K562 (cell line): ENCODE measurements at regions not wholly inside any gene's neighbourhood (a gene's known extent, or its start where the extent isn't known, plus 50 kb on each side); places are given as distances from the start of the nearest gene placed in this dataset.

Experiments
- ATAC-seq: fragments of 200-7000 bp; cut with Tn5 transposase; 3 replicates; pipeline ENCODE4 v1.9.1; 2020; ENCODE audit warnings: moderate library complexity
- BruUV-seq: library from RNA; stranded (reverse); fragments of 400-500 nt; replicated peaks from 2 replicates; lab custom pipeline; 2021; lab: Mats Ljungman, UMichigan
- CTCF ChIA-PET: fragments of 300-600 bp; formaldehyde crosslinking; extraction: SDS; loops from one replicate; lab custom pipeline; 2021; ENCODE audit warnings: low intra/inter-chr PET ratio; lab: Yijun Ruan, JAX
- POLR2A ChIA-PET: fragments of 300-600, 350-650 bp; sonication (Branson Sonifier 250); formaldehyde crosslinking; extraction: SDS; loops from one replicate; lab custom pipeline; 2021; ENCODE audit warnings: antibody characterized with exemption, inconsistent platforms; lab: Yijun Ruan, JAX
- DNase-seq, 4 experiments: peaks; one replicate each; pipeline versions ENCODE4 v3.0.0 to v3.0.0-alpha.2; 2011 to 2018; ENCODE audit warnings: low spot score in 3 of 4, mixed read lengths in 3 of 4; ENCODE audit errors: extremely low read depth in 1 of 4
- FAIRE-seq: peaks from 2 replicates; lab custom pipeline; 2011; peaks lifted over from hg19 to GRCh38; lab: Jason Lieb, UNC
- H2AFZ ChIP-seq: 2 replicates; pipeline ENCODE4 v1.6.0; 2011; ENCODE audit warnings: low read depth, low read length, control low read depth, inconsistent platforms
- H3K27ac ChIP-seq: fragments of 200-600 bp; 3 replicates; pipeline ENCODE4 v1.8.0; 2011; ENCODE audit warnings: low read depth, mild to moderate bottlenecking, control low read depth, inconsistent platforms, low read length, moderate library complexity, mixed read lengths; ENCODE audit errors: extremely low read depth
- H3K27me3 ChIP-seq, 2 experiments: fragments of 300-600 bp in 1 of 2; 2 replicates in 1 of 2; 3 replicates in 1 of 2; pipeline versions ENCODE4 v1.6.0 to v1.8.0; 2011; ENCODE audit warnings: inconsistent platforms in 2 of 2, low read length in 2 of 2, mild to moderate bottlenecking in 1 of 2, mixed read lengths in 1 of 2, moderate library complexity in 1 of 2; ENCODE audit not compliant: control insufficient read depth in 2 of 2, insufficient read depth in 2 of 2
- H3K36me3 ChIP-seq: fragments of 300-600 bp; 3 replicates; pipeline ENCODE4 v1.8.0; 2011; ENCODE audit warnings: mild to moderate bottlenecking, low read length, inconsistent platforms; ENCODE audit not compliant: control insufficient read depth, insufficient read depth
- H3K4me1 ChIP-seq, 2 experiments: fragments of 200-600 bp in 1 of 2; replicated peaks in 1 of 2; 2 replicates in 1 of 2; 3 replicates in 1 of 2; pipeline versions ENCODE4 v1.5.1 to v1.8.0; 2011; ENCODE audit warnings: inconsistent platforms in 2 of 2, low read length in 2 of 2, mild to moderate bottlenecking in 1 of 2, mixed read lengths in 1 of 2, moderate library complexity in 1 of 2; ENCODE audit not compliant: control insufficient read depth in 2 of 2, insufficient read depth in 2 of 2
- H3K4me2 ChIP-seq: 2 replicates; pipeline ENCODE4 v1.6.1; 2011; ENCODE audit warnings: low read length, control low read depth, inconsistent platforms, mixed read lengths; ENCODE audit not compliant: insufficient read depth
- H3K4me3 ChIP-seq: fragments of 200-600 bp; sonication (generic), shearing (Covaris generic); 2 replicates; pipeline ENCODE4 v1.5.1; 2016; ENCODE audit warnings: control low read depth, inconsistent platforms
- H3K79me2 ChIP-seq: fragments of 200-600 bp; 3 replicates; pipeline ENCODE4 v1.8.0; 2011; ENCODE audit warnings: low read length, inconsistent platforms; ENCODE audit not compliant: control insufficient read depth, insufficient read depth
- H3K9ac ChIP-seq, 2 experiments: 2 replicates each; pipeline versions ENCODE4 v1.6.0 to v1.6.1; 2011; ENCODE audit warnings: low read depth in 2 of 2, low read length in 2 of 2, control low read depth in 1 of 2, inconsistent platforms in 1 of 2, mild to moderate bottlenecking in 1 of 2, mixed read lengths in 1 of 2; ENCODE audit not compliant: insufficient read depth in 1 of 2
- H3K9me1 ChIP-seq: one replicate; pipeline ENCODE4 v1.6.0; 2011; ENCODE audit warnings: inconsistent platforms, mild to moderate bottlenecking, low read length, moderate library complexity; ENCODE audit not compliant: control insufficient read depth, insufficient read depth
- H3K9me3 ChIP-seq: replicated peaks from 2 replicates; pipeline ENCODE4 v1.5.1; 2011; ENCODE audit warnings: low read depth, low read length, inconsistent platforms; ENCODE audit not compliant: control insufficient read depth, insufficient read depth
- H4K20me1 ChIP-seq: replicated peaks from 2 replicates; pipeline ENCODE4 v1.6.1; 2011; ENCODE audit warnings: low read length, inconsistent platforms, mixed read lengths; ENCODE audit not compliant: control insufficient read depth, insufficient read depth
- ARID4B ChIP-seq: sonication (generic); formaldehyde crosslinking; IDR thresholded peaks from 2 replicates; pipeline ENCODE4 v1.8.0; 2022; ENCODE audit warnings: mild to moderate bottlenecking, missing genetic modification reagents
- ETS2 ChIP-seq: IDR thresholded peaks from 2 replicates; pipeline ENCODE4 v1.6.1; 2016; ENCODE audit warnings: borderline replicate concordance, missing genetic modification characterization, mild to moderate bottlenecking, moderate library complexity, missing compliant biosample characterization; ENCODE audit not compliant: poor library complexity, severe bottlenecking
- MYBL2 ChIP-seq, 2 experiments: fragments of 450-650 bp in 1 of 2; sonication (generic) in 1 of 2; formaldehyde crosslinking in 1 of 2; IDR thresholded peaks; 2 replicates each; pipeline versions ENCODE4 v1.6.1 to v1.8.1; 2017 to 2022; ENCODE audit warnings: borderline replicate concordance in 1 of 2, inconsistent platforms in 1 of 2, low read depth in 1 of 2, mild to moderate bottlenecking in 1 of 2, missing genetic modification reagents in 1 of 2, moderate library complexity in 1 of 2
- TSC22D4 ChIP-seq: fragments of 450-650 bp; IDR thresholded peaks from 2 replicates; pipeline ENCODE4 v1.6.1; 2016; ENCODE audit warnings: missing genetic modification characterization, missing biosample characterization, control low read depth
- ZNF668 ChIP-seq: fragments of 250-450 bp; sonication (Bioruptor Pico); IDR thresholded peaks from 2 replicates; pipeline ENCODE4 v1.8.0; 2022; ENCODE audit warnings: mild to moderate bottlenecking, inconsistent platforms
- ZNF830 ChIP-seq: fragments of 250-450 bp; sonication (Bioruptor Pico); IDR thresholded peaks from 2 replicates; pipeline ENCODE4 v1.5.0; 2021; ENCODE audit warnings: mild to moderate bottlenecking
- whole genome bisulfite sequencing: fragments of 100-300 bp; shearing (Covaris generic); methylation state at CpG from one replicate; pipeline ENCODE4 v1.1.6; 2016; ENCODE audit warnings: low coverage, mixed read lengths; ENCODE audit not compliant: insufficient coverage; ENCODE audit errors: missing lambda C conversion rate; 5-methylcytosine and 5-hydroxymethylcytosine counted together
- in situ Hi-C: fragments of 300-500 bp; cut with MboI; formaldehyde crosslinking; loops from 4 replicates; pipeline ENCODE4 v1.15.0; 2018; ENCODE audit warnings: inconsistent platforms, mixed read lengths
- intact Hi-C: fragments of 100-400 bp; cut with micrococcal nuclease; formaldehyde crosslinking; loops from 2 replicates; pipeline ENCODE4 v1.14.2; 2022

DNA sequence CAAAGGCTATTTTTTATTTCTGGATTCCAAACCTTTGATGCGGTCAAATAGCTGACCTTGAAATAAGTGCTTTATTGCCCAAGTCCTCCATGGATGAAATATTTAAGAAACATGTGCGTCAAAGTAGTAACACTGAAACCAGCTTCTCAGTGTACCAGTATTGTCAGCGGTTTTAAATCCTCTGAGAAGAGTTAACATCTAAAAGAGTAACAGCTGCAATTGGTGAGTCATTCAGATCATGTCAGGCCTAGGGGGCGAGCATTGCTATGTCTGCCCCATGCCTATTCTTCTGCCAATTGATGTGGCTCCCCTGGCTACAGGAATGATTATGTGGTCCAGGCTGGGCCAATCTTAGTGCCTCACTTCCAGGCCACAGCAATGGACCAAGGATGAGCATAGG, 263.3 kb upstream of the SORL1-AS1 start:
- WGBS: 1% methylated on average over 4 of the region's 4 CpGs

More for the DNA sequence above, 263.3 kb upstream of the SORL1-AS1 start:
- Histone ChIP-seq H3K9ac (no peak overlapping the region), H3K4me1 (no peaks in the 10 kb centered on the region), H3K27ac (no peak overlapping the region), H4K20me1 (no peaks in the 10 kb centered on the region), H3K9me1 (no peaks in the 10 kb centered on the region), H3K4me2 (no peak overlapping the region), H3K36me3 (no peaks in the 10 kb centered on the region), H3K9me3 (no peaks in the 10 kb centered on the region), H3K4me3 (no peak overlapping the region), H3K27me3 (no peaks in the 10 kb centered on the region), H3K79me2 (no peaks in the 10 kb centered on the region), H2AFZ (no peak overlapping the region)
- no peak for FAIRE-seq
- in situ Hi-C loops: no loop called here
- BruUV-seq: no TSS peak
- DNase-seq: no peak
- ChIA-PET POLR2A (no interaction called here), CTCF (no interaction called here)
- intact Hi-C loops: no loop called here
- TF ChIP-seq ARID4B (CRISPR knock-in tag): no peak
- TF ChIP-seq ETS2 (tag): no peak
- TF ChIP-seq MYBL2 (IDR thresholded peaks at IDR 0.05; ENCODE audit: low read depth): no peak
- TF ChIP-seq MYBL2 (CRISPR knock-in tag; IDR thresholded peaks at IDR 0.05; ENCODE audit: borderline replicate concordance): no peak
- no peak for TF ChIP-seq ZNF668 (CRISPR knock-in tag)
- TF ChIP-seq TSC22D4 (tag): no peak
- TF ChIP-seq ZNF830 (CRISPR knock-in tag): no peak
- ATAC-seq: no peak
